IPS-NIHi7 (cell line): ENCODE measurements at regions not wholly inside any gene's neighbourhood (a gene's known extent, or its start where the extent isn't known, plus 50 kb on each side); places are given as distances from the start of the nearest gene placed in this dataset.

ENCODE experiments used
- DNase-seq: peaks from one replicate; pipeline ENCODE4 v3.0.0; 2012; ENCODE audit warnings: mixed read lengths; ENCODE audit errors: extremely low spot score

GRCh38 chr1:214823311-214824117 is 220.5 kb downstream of the CENPF start:
- DNase-seq, result no peak

- no peak for DNase-seq
These were observed 221.8 kb downstream of the CENPF start for GRCh38 chr1:214824763-214825162.

- DNase-seq, result no peak
These were observed 223.6 kb downstream of the CENPF start for GRCh38 chr1:214826619-214827018.

GRCh38 chr1:214827883-214828282 is 224.9 kb downstream of the CENPF start:
- no peak for DNase-seq

GRCh38 chr1:214830941-214831340 is 227.9 kb downstream of the CENPF start:
- no peak for DNase-seq

GRCh38 chr1:214831956-214832355 is 229.0 kb downstream of the CENPF start:
- DNase-seq, result no peak

- DNase-seq, result no peak
These were observed 230.3 kb downstream of the CENPF start for GRCh38 chr1:214833178-214833756.

- no peak for DNase-seq
These were observed 234.4 kb downstream of the CENPF start for GRCh38 chr1:214837376-214837775.

GRCh38 chr1:214838351-214838750 is 235.4 kb downstream of the CENPF start:
- DNase-seq, result no peak

GRCh38 chr1:214840356-214840755 is 237.4 kb downstream of the CENPF start:
- no peak for DNase-seq

- no peak for DNase-seq
These were observed 239.7 kb upstream of the KCNK2 start for GRCh38 chr1:214842856-214843255.

- no peak for DNase-seq
These were observed 239.3 kb upstream of the KCNK2 start for GRCh38 chr1:214843281-214843680.

- DNase-seq, result no peak
These were observed 238.2 kb upstream of the KCNK2 start for GRCh38 chr1:214844319-214844718.

- no peak for DNase-seq
These were observed 236.3 kb upstream of the KCNK2 start for GRCh38 chr1:214846276-214846675.

- no peak for DNase-seq
These were observed 235.3 kb upstream of the KCNK2 start for GRCh38 chr1:214847071-214847810.

GRCh38 chr1:214848101-214848500 is 234.4 kb upstream of the KCNK2 start:
- DNase-seq, result no peak

- no peak for DNase-seq
These were observed 232.0 kb upstream of the KCNK2 start for GRCh38 chr1:214850432-214851050.

GRCh38 chr1:214853340-214853739 is 229.2 kb upstream of the KCNK2 start:
- DNase-seq, result no peak

- no peak for DNase-seq
These were observed 228.2 kb upstream of the KCNK2 start for GRCh38 chr1:214854126-214854875.

- DNase-seq, result no peak
These were observed 225.7 kb upstream of the KCNK2 start for GRCh38 chr1:214856843-214857242.

- DNase-seq, result no peak
These were observed 224.8 kb upstream of the KCNK2 start for GRCh38 chr1:214857716-214858115.

- DNase-seq, result no peak
These were observed 222.9 kb upstream of the KCNK2 start for GRCh38 chr1:214859647-214860046.
